OCI-LY7 (cell line): ENCODE measurements at regions not wholly inside any gene's neighbourhood (a gene's known extent, or its start where the extent isn't known, plus 50 kb on each side); places are given as distances from the start of the nearest gene placed in this dataset.

Experiments used
- BruUV-seq: library from RNA; stranded (reverse); fragments of 400-500 nt; replicated peaks from 2 replicates; lab custom pipeline; 2021; lab: Mats Ljungman, UMichigan
- CTCF ChIA-PET: fragments of 300-600 bp; sonication (Branson Sonifier 250); formaldehyde crosslinking; loops from one replicate; lab custom pipeline; 2022; ENCODE audit warnings: antibody characterized with exemption; ENCODE audit not compliant: unreplicated experiment; lab: Charles Lee
- POLR2A ChIA-PET: fragments of 300-600 bp; sonication (Branson Sonifier 250); formaldehyde crosslinking; loops from one replicate; lab custom pipeline; 2022; ENCODE audit warnings: antibody characterized with exemption; lab: Charles Lee
- DNase-seq: peaks from one replicate; pipeline ENCODE4 v3.0.0-alpha.2; 2015; ENCODE audit warnings: low spot score
- H2AFZ ChIP-seq: fragments of 200-600 bp; sonication (generic), shearing (Covaris generic); 2 replicates; pipeline ENCODE4 v1.6.1; 2014; ENCODE audit warnings: mild to moderate bottlenecking, antibody characterized with exemption, low read length, moderate library complexity
- H3K27ac ChIP-seq: fragments of 200-600 bp; sonication (generic); 2 replicates; pipeline ENCODE4 v1.5.1; 2014; ENCODE audit warnings: mixed run types, low read depth, mild to moderate bottlenecking, moderate library complexity, low read length, inconsistent platforms; ENCODE audit not compliant: poor library complexity, severe bottlenecking
- H3K36me3 ChIP-seq: fragments of 200-600 bp; sonication (generic); 2 replicates; pipeline ENCODE4 v1.6.1; 2014; ENCODE audit warnings: mild to moderate bottlenecking, antibody characterized with exemption, low read length, moderate library complexity, mixed read lengths; ENCODE audit not compliant: insufficient read depth
- H3K4me1 ChIP-seq: fragments of 200-600 bp; sonication (generic); 2 replicates; pipeline ENCODE4 v1.5.1; 2014; ENCODE audit warnings: mild to moderate bottlenecking, low read length; ENCODE audit not compliant: insufficient read depth, poor library complexity, severe bottlenecking
- H3K4me2 ChIP-seq: fragments of 200-600 bp; sonication (generic); 2 replicates; pipeline ENCODE4 v1.6.1; 2014; ENCODE audit warnings: mild to moderate bottlenecking, low read length
- H3K4me3 ChIP-seq: fragments of 200-600 bp; sonication (generic); 2 replicates; pipeline ENCODE4 v1.5.1; 2014; ENCODE audit warnings: mild to moderate bottlenecking, low read depth, low read length; ENCODE audit not compliant: poor library complexity, severe bottlenecking
- H3K79me2 ChIP-seq: fragments of 200-600 bp; sonication (generic); 2 replicates; pipeline ENCODE4 v1.6.1; 2016; ENCODE audit warnings: low read depth, mild to moderate bottlenecking, low read length, moderate library complexity, mixed read lengths; ENCODE audit not compliant: insufficient read depth
- H3K9me2 ChIP-seq: fragments of 200-600 bp; sonication (generic); 2 replicates; pipeline ENCODE4 v1.6.1; 2016; ENCODE audit warnings: mild to moderate bottlenecking, low read length, mixed read lengths; ENCODE audit not compliant: insufficient read depth
- H3K9me3 ChIP-seq: fragments of 200-600 bp; sonication (generic); 2 replicates; pipeline ENCODE4 v1.6.1; 2014; ENCODE audit warnings: mild to moderate bottlenecking, mixed run types, low read length, mixed read lengths
- H4K20me1 ChIP-seq: fragments of 200-600 bp; sonication (generic); 2 replicates; pipeline ENCODE4 v1.6.1; 2014; ENCODE audit warnings: mild to moderate bottlenecking, antibody characterized with exemption, low read length, moderate library complexity, mixed read lengths; ENCODE audit not compliant: insufficient read depth
- CTCF ChIP-seq: fragments of 200-600 bp; sonication (generic); conservative IDR thresholded peaks from 2 replicates; pipeline ENCODE4 v1.5.1; 2014; ENCODE audit warnings: mild to moderate bottlenecking, antibody characterized with exemption, low read length, moderate library complexity, mixed read lengths
- EZH2phosphoT487 ChIP-seq: fragments of 200-600 bp; sonication (generic); IDR thresholded peaks from 2 replicates; pipeline ENCODE4 v1.6.1; 2018; ENCODE audit warnings: low read depth, borderline replicate concordance, mild to moderate bottlenecking, mixed run types, antibody characterized with exemption, low read length, moderate library complexity, mixed read lengths
- intact Hi-C: fragments of 100-400 bp; cut with micrococcal nuclease; formaldehyde crosslinking; loops from one replicate; pipeline ENCODE4 v1.10.0; 2022; ENCODE audit not compliant: unreplicated experiment

- Histone ChIP-seq H4K20me1 (no peaks in the 10 kb centered on the region), H3K27ac (no peak overlapping the region), H3K79me2 (no peaks in the 10 kb centered on the region), H3K36me3 (no peaks in the 10 kb centered on the region), H3K4me2 (no peak overlapping the region), H3K9me2 (no peaks in the 10 kb centered on the region), H3K4me3 (no peak overlapping the region), H2AFZ (peak overlapping the region; percentile 35; the same call in 1 of the 2 replicates), H3K9me3 (no peaks in the 10 kb centered on the region), H3K4me1 (peaks cover 6% of the 10 kb centered on the region)
- CTCF ChIA-PET, result no interaction called here
- DNase-seq, result no peak
- BruUV-seq, result no TSS peak
- no peak for TF ChIP-seq CTCF
- no peak for TF ChIP-seq EZH2phosphoT487
- POLR2A ChIA-PET, result interaction anchor here (0.7 to 1.1 kb wide), 2 partner anchors 13 to 485 kb away, joined by 3 read pairs; no protein-coding TSS in a partner anchor
- intact Hi-C loops, result no loop called here
These were observed 172.7 kb downstream of the PTEN start for GRCh38 chr10:88036126-88036525.

DNA sequence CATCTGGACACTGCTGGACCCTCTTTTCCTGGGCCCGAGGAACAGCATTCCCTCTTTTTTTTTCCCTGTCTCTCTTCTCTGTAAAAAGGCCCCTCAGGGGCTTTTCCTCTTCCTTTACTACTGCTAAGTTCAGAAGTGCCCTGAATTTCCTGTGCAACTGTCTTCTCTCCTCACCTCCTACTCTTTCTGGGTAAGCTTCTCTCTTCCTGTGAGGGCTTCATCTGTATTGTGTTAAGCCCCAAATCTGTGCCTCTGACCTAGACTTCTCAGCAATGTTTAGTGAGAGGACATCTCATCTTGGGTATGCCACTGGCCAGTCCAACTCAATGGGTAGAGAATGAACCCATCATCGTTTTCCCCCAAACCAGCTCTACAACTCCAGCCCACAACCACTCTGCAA is 174.2 kb downstream of the PTEN start:
- CTCF ChIA-PET, result no interaction called here
- DNase-seq, result peak; percentile 7
- H4K20me1 ChIP-seq, result no peaks in the 10 kb centered on the region

More for the DNA sequence above, 174.2 kb downstream of the PTEN start:
- Histone ChIP-seq H3K4me2 (no peak overlapping the region), H3K9me2 (no peaks in the 10 kb centered on the region), H2AFZ (no peak overlapping the region; the same call in 1 of the 2 replicates), H3K79me2 (no peaks in the 10 kb centered on the region), H3K27ac (no peak overlapping the region), H3K4me1 (peaks cover 6% of the 10 kb centered on the region), H3K4me3 (no peak overlapping the region), H3K36me3 (no peaks in the 10 kb centered on the region), H3K9me3 (no peaks in the 10 kb centered on the region)
- intact Hi-C loops, result no loop called here
- POLR2A ChIA-PET, result interaction anchor here (0.5 to 0.8 kb wide), 2 partner anchors 12 to 15 kb away, joined by 3 read pairs; no protein-coding TSS in a partner anchor
- no TSS peak for BruUV-seq
- no peak for TF ChIP-seq EZH2phosphoT487
- TF ChIP-seq CTCF, result no peak
